Breast epithelium (tissue), 4 donors: ENCODE measurements at regions not wholly inside any gene's neighbourhood (a gene's known extent, or its start where the extent isn't known, plus 50 kb on each side); places are given as distances from the start of the nearest gene placed in this dataset.

ENCODE experiments used
- DNase-seq, 2 donors: peaks; one replicate each; pipeline ENCODE4 v3.0.0-alpha.2; 2019; ENCODE audit warnings: low spot score in 2 of 2
- H3K27ac ChIP-seq, 2 donors: fragments of 200-600 bp; sonication (generic) in 1 of 2; one replicate each; pipeline ENCODE4 v1.5.1; 2016 to 2019; ENCODE audit warnings: mild to moderate bottlenecking in 1 of 2
- H3K27me3 ChIP-seq, 2 donors: fragments of 200-600 bp; sonication (generic) in 1 of 2; one replicate each; pipeline versions ENCODE4 v1.5.1 to v1.6.0; 2017 to 2019; ENCODE audit warnings: control low read depth in 1 of 2, mild to moderate bottlenecking in 1 of 2
- H3K36me3 ChIP-seq: fragments of 200-600 bp; one replicate; pipeline ENCODE4 v1.5.1; 2019
- H3K4me1 ChIP-seq, 2 donors: fragments of 200-600 bp; sonication (generic); one replicate each; pipeline ENCODE4 v1.5.1; 2016 to 2019; ENCODE audit warnings: control low read depth in 1 of 2
- H3K4me3 ChIP-seq, 3 donors: fragments of 200-600 bp; sonication (generic); 1 replicate in 2 of 3; 2 replicates in 1 of 3; pipeline ENCODE4 v1.5.1; 2016 to 2019; ENCODE audit warnings: mild to moderate bottlenecking in 3 of 3, moderate library complexity in 2 of 3
- H3K9me3 ChIP-seq, 2 donors: fragments of 200-600 bp; sonication (generic) in 1 of 2; one replicate each; pipeline ENCODE4 v1.5.1; 2016 to 2019; ENCODE audit warnings: control low read depth in 1 of 2
- CTCF ChIP-seq, 3 donors: fragments of 450-650 bp; IDR thresholded peaks; one replicate each; pipeline ENCODE4 v1.5.1; 2016 to 2017; ENCODE audit warnings: antibody characterized with exemption in 3 of 3, mild to moderate bottlenecking in 3 of 3, moderate library complexity in 3 of 3
- POLR2A ChIP-seq: fragments of 450-650 bp; IDR thresholded peaks from one replicate; pipeline ENCODE4 v1.6.1; 2016; ENCODE audit warnings: antibody characterized with exemption, mild to moderate bottlenecking, moderate library complexity
- POLR2AphosphoS5 ChIP-seq, 3 donors: sonication (generic); formaldehyde crosslinking; IDR thresholded peaks; one replicate each; pipeline ENCODE4 v1.6.1; 2017; ENCODE audit warnings: antibody characterized with exemption in 3 of 3
- intact Hi-C: fragments of 100-400 bp; cut with DNase I; formaldehyde crosslinking; loops from one replicate; pipeline ENCODE4 v1.15.1; 2023; ENCODE audit warnings: low total_unique reads

DNA sequence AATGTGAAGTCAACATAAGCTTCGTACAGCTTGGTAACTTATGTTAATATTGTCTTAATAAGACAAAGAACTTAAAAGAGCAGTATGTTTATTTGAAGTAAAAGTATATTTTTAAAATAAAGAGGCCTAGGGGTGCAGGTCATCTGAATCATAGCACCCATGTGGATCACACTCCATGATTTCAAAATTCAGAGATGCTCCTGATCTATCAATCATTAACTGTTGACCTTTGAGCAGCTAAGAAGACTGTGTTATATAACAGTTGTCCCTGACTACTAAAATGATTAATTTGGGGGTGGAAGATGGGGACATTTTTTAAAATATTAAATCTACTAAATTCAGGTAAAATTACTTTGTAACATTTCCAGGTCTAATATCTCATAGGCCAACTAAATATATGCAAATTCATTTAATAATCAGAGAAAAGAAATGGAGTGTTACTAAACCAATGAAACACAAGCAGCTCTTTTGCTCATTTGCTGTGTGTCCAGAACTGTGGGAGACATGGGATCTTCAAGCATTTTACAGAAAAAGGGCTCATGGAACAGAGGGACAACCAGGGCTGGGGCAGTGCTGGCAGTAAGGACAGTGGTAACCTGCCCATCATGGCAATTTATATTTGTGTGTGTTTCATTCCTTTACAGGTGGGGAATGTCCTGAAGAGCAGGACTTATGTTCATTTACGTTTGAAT lies 120.7 kb upstream of the PCED1B start:
- Histone ChIP-seq H3K36me3 (no peaks in the 10 kb centered on the region), H3K27me3 (no peaks in the 10 kb centered on the region), H3K27ac (no peak overlapping the region), H3K4me3 (no peak overlapping the region), H3K9me3 (no peaks in the 10 kb centered on the region), H3K4me1 (no peaks in the 10 kb centered on the region)
- TF ChIP-seq POLR2A (no peak), CTCF (IDR thresholded peaks at IDR 0.05) (no peak), POLR2AphosphoS5 (IDR thresholded peaks at IDR 0.05) (no peak)
- intact Hi-C loops, result no loop called here
- DNase-seq, result no peak

GRCh38 chr12:46959502-46959901 lies 119.9 kb upstream of the PCED1B start:
- no peak overlapping the region for H3K27ac ChIP-seq
- H3K4me1 ChIP-seq, result no peaks in the 10 kb centered on the region
- intact Hi-C loops, result no loop called here
- no peak overlapping the region for H3K4me3 ChIP-seq
- TF ChIP-seq CTCF (IDR thresholded peaks at IDR 0.05), result no peak
- TF ChIP-seq POLR2AphosphoS5 (IDR thresholded peaks at IDR 0.05), result no peak
- no peak for TF ChIP-seq POLR2A
- DNase-seq, result no peak
- H3K36me3 ChIP-seq, result no peaks in the 10 kb centered on the region
- H3K9me3 ChIP-seq, result no peaks in the 10 kb centered on the region
- H3K27me3 ChIP-seq, result no peaks in the 10 kb centered on the region

- Histone ChIP-seq H3K9me3 (no peaks in the 10 kb centered on the region), H3K4me3 (no peak overlapping the region), H3K27ac (no peak overlapping the region), H3K27me3 (no peaks in the 10 kb centered on the region), H3K36me3 (no peaks in the 10 kb centered on the region), H3K4me1 (no peaks in the 10 kb centered on the region)
- no peak for TF ChIP-seq POLR2AphosphoS5 (IDR thresholded peaks at IDR 0.05)
- no peak for TF ChIP-seq POLR2A
- TF ChIP-seq CTCF (IDR thresholded peaks at IDR 0.05), result no peak
- intact Hi-C loops, result no loop called here
- DNase-seq, result no peak
These were observed 118.7 kb upstream of the PCED1B start for GRCh38 chr12:46960681-46961080.

GRCh38 chr12:46963191-46963590 lies 116.2 kb upstream of the PCED1B start:
- TF ChIP-seq POLR2A (no peak), CTCF (IDR thresholded peaks at IDR 0.05) (no peak), POLR2AphosphoS5 (IDR thresholded peaks at IDR 0.05) (no peak)
- no peak overlapping the region for H3K4me3 ChIP-seq
- intact Hi-C loops, result no loop called here
- peak overlapping the region; percentile 68 to 78 for H3K27ac ChIP-seq
- no peak for DNase-seq
- H3K4me1 ChIP-seq, result no peaks in the 10 kb centered on the region
- H3K36me3 ChIP-seq, result no peaks in the 10 kb centered on the region
- no peaks in the 10 kb centered on the region for H3K27me3 ChIP-seq
- no peaks in the 10 kb centered on the region for H3K9me3 ChIP-seq

- Histone ChIP-seq H3K4me3 (peak overlapping the region in 2 of 3 donors; percentile 14 to 21), H3K9me3 (no peaks in the 10 kb centered on the region), H3K27me3 (no peaks in the 10 kb centered on the region), H3K4me1 (no peaks in the 10 kb centered on the region), H3K36me3 (no peaks in the 10 kb centered on the region), H3K27ac (peak overlapping the region; percentile 68 to 78)
- TF ChIP-seq POLR2AphosphoS5 (IDR thresholded peaks at IDR 0.05) (no peak), POLR2A (no peak), CTCF (IDR thresholded peaks at IDR 0.05) (no peak)
- intact Hi-C loops, result no loop called here
- peak in 1 of 2 donors; percentile 60 for DNase-seq
These were observed 115.1 kb upstream of the PCED1B start for GRCh38 chr12:46963977-46964971.
